Mesendoderm (in vitro differentiated cells): ENCODE measurements at regions not wholly inside any gene's neighbourhood (a gene's known extent, or its start where the extent isn't known, plus 50 kb on each side); places are given as distances from the start of the nearest gene placed in this dataset.
A peak's percentile ranks its signal among the peaks of the same experiment; 100 is the strongest.

Source experiments
- DNase-seq: peaks from one replicate; pipeline ENCODE4 v3.0.0; 2013
- H2AK5ac ChIP-seq: 2 replicates; pipeline ENCODE4 v1.6.1; 2013; ENCODE audit warnings: low read length, inconsistent platforms
- H2BK120ac ChIP-seq: 2 replicates; pipeline ENCODE4 v1.6.1; 2013; ENCODE audit warnings: low read depth, mild to moderate bottlenecking, low read length, moderate library complexity, mixed read lengths
- H2BK15ac ChIP-seq: replicated peaks from 2 replicates; pipeline ENCODE4 v1.6.1; 2013; ENCODE audit warnings: low read depth, mild to moderate bottlenecking, moderate library complexity
- H2BK5ac ChIP-seq: 2 replicates; pipeline ENCODE4 v1.6.1; 2013; ENCODE audit warnings: low read length, inconsistent platforms
- H3K18ac ChIP-seq: 2 replicates; pipeline ENCODE4 v1.6.1; 2013; ENCODE audit warnings: mild to moderate bottlenecking, low read length, mixed read lengths
- H3K23ac ChIP-seq: one replicate; pipeline ENCODE4 v1.6.1; 2013; ENCODE audit warnings: low read length
- H3K27ac ChIP-seq: 2 replicates; pipeline ENCODE4 v1.5.1; 2013; ENCODE audit warnings: low read depth, mild to moderate bottlenecking, inconsistent platforms, low read length, moderate library complexity
- H3K27me3 ChIP-seq: 2 replicates; pipeline ENCODE4 v1.6.1; 2013; ENCODE audit warnings: low read length, control low read depth, mild to moderate bottlenecking, inconsistent platforms; ENCODE audit not compliant: insufficient read depth, poor library complexity
- H3K36me3 ChIP-seq: 2 replicates; pipeline ENCODE4 v1.6.1; 2013; ENCODE audit warnings: low read length, inconsistent platforms; ENCODE audit not compliant: control insufficient read depth, insufficient read depth
- H3K4ac ChIP-seq: one replicate; pipeline ENCODE4 v1.6.1; 2013; ENCODE audit warnings: low read depth, mild to moderate bottlenecking, low read length, moderate library complexity
- H3K4me1 ChIP-seq: 2 replicates; pipeline ENCODE4 v1.6.1; 2013; ENCODE audit warnings: low read depth, low read length, inconsistent platforms; ENCODE audit not compliant: control insufficient read depth
- H3K4me2 ChIP-seq: 2 replicates; pipeline ENCODE4 v1.6.1; 2013; ENCODE audit warnings: low read length
- H3K4me3 ChIP-seq: 2 replicates; pipeline ENCODE4 v1.5.1; 2013; ENCODE audit warnings: mild to moderate bottlenecking, low read length
- H3K56ac ChIP-seq: one replicate; pipeline ENCODE4 v1.6.1; 2013; ENCODE audit warnings: low read length
- H3K79me1 ChIP-seq: 2 replicates; pipeline ENCODE4 v1.6.1; 2013; ENCODE audit warnings: low read length, inconsistent platforms
- H3K79me2 ChIP-seq: 2 replicates; pipeline ENCODE4 v1.6.1; 2013; ENCODE audit warnings: mild to moderate bottlenecking, low read length; ENCODE audit not compliant: control insufficient read depth, insufficient read depth
- H3K9ac ChIP-seq: 2 replicates; pipeline ENCODE4 v1.6.1; 2013; ENCODE audit warnings: low read length, inconsistent platforms
- H4K5ac ChIP-seq: one replicate; pipeline ENCODE4 v1.6.1; 2013; ENCODE audit warnings: low read length
- H4K8ac ChIP-seq: one replicate; pipeline ENCODE4 v1.6.1; 2013; ENCODE audit warnings: low read depth, mild to moderate bottlenecking, control low read depth, low read length, moderate library complexity
- WGBS: extraction: QIAGEN DNeasy Blood & Tissue Kit; methylation state at CpG from one replicate; pipeline ENCODE4 v1.1.7; 2013; ENCODE audit warnings: low lambda C conversion rate, missing lambda C conversion rate; ENCODE audit not compliant: insufficient coverage; ENCODE audit errors: extremely low coverage; 5-methylcytosine and 5-hydroxymethylcytosine counted together

- H3K27me3 ChIP-seq = no peaks in the 10 kb centered on the region
- H3K36me3 ChIP-seq = no peaks in the 10 kb centered on the region
- H3K4me2 ChIP-seq = no peak overlapping the region
- no peak overlapping the region for H2BK120ac ChIP-seq
- no peak overlapping the region for H3K18ac ChIP-seq
- H3K27ac ChIP-seq = no peak overlapping the region
- H3K79me1 ChIP-seq = no peaks in the 10 kb centered on the region
- DNase-seq = peak; percentile 91
- H3K4me3 ChIP-seq = no peak overlapping the region
- no peak overlapping the region for H2BK15ac ChIP-seq
- H3K4me1 ChIP-seq = no peaks in the 10 kb centered on the region
- no CpG with 5 or more reads among the region's 1 CpG for WGBS
- no peak overlapping the region for H3K56ac ChIP-seq
- H2AK5ac ChIP-seq = no peak overlapping the region
- H3K4ac ChIP-seq = no peak overlapping the region
- H3K9ac ChIP-seq = no peak overlapping the region
- no peak overlapping the region for H4K8ac ChIP-seq
- no peak overlapping the region for H3K23ac ChIP-seq
- no peaks in the 10 kb centered on the region for H3K79me2 ChIP-seq
- no peak overlapping the region for H2BK5ac ChIP-seq
- no peak overlapping the region for H4K5ac ChIP-seq
Measured at GRCh38 chr4:34676400-34676799, 1567.9 kb downstream of the ARAP2 start.

GRCh38 chr4:34678431-34678830, 1565.9 kb downstream of the ARAP2 start:
- H3K79me1 ChIP-seq = no peaks in the 10 kb centered on the region

GRCh38 chr4:34679228-34679627, 1565.1 kb downstream of the ARAP2 start:
- Histone ChIP-seq H3K4me2 (no peak overlapping the region), H3K4ac (no peak overlapping the region), H4K5ac (no peak overlapping the region), H2BK120ac (no peak overlapping the region), H3K79me2 (no peaks in the 10 kb centered on the region), H3K4me3 (no peak overlapping the region), H2BK15ac (no peak overlapping the region), H3K23ac (no peak overlapping the region), H2AK5ac (no peak overlapping the region), H4K8ac (no peak overlapping the region), H3K56ac (no peak overlapping the region), H3K79me1 (no peaks in the 10 kb centered on the region), H3K18ac (no peak overlapping the region), H3K4me1 (no peaks in the 10 kb centered on the region), H2BK5ac (no peak overlapping the region), H3K9ac (no peak overlapping the region), H3K27ac (no peak overlapping the region), H3K27me3 (no peaks in the 10 kb centered on the region), H3K36me3 (no peaks in the 10 kb centered on the region)
- DNase-seq = no peak
- no CpG with 5 or more reads among the region's 7 CpGs for WGBS

More at GRCh38 chr4:34678431-34678830, 1565.9 kb downstream of the ARAP2 start:
- no peak overlapping the region for H2BK5ac ChIP-seq
- no peak overlapping the region for H3K4me2 ChIP-seq
- no peak overlapping the region for H3K4me3 ChIP-seq
- no peak overlapping the region for H3K18ac ChIP-seq
- no peak overlapping the region for H2AK5ac ChIP-seq
- H3K27me3 ChIP-seq = no peaks in the 10 kb centered on the region
- H3K9ac ChIP-seq = no peak overlapping the region
- no peaks in the 10 kb centered on the region for H3K4me1 ChIP-seq
- H3K56ac ChIP-seq = no peak overlapping the region
- WGBS = 100% methylated on average over 2 of the region's 3 CpGs
- H3K27ac ChIP-seq = no peak overlapping the region
- no peak overlapping the region for H2BK15ac ChIP-seq
- H3K36me3 ChIP-seq = no peaks in the 10 kb centered on the region
- H3K4ac ChIP-seq = no peak overlapping the region
- no peak overlapping the region for H2BK120ac ChIP-seq
- H4K5ac ChIP-seq = no peak overlapping the region
- no peak overlapping the region for H4K8ac ChIP-seq
- DNase-seq = no peak
- H3K23ac ChIP-seq = no peak overlapping the region
- no peaks in the 10 kb centered on the region for H3K79me2 ChIP-seq

GRCh38 chr4:34709564-34709963, 1534.8 kb downstream of the ARAP2 start:
- WGBS = no CpG with 5 or more reads among the region's 1 CpG
- Histone ChIP-seq H3K4me3 (no peak overlapping the region), H3K4me2 (no peak overlapping the region), H4K8ac (no peak overlapping the region), H3K18ac (no peak overlapping the region), H2BK5ac (no peak overlapping the region), H2BK15ac (no peak overlapping the region), H3K79me2 (no peaks in the 10 kb centered on the region), H3K23ac (no peak overlapping the region), H4K5ac (no peak overlapping the region), H3K4ac (no peak overlapping the region), H3K79me1 (no peaks in the 10 kb centered on the region), H3K56ac (no peak overlapping the region), H3K9ac (no peak overlapping the region), H3K4me1 (no peaks in the 10 kb centered on the region), H2AK5ac (no peak overlapping the region), H3K27me3 (no peaks in the 10 kb centered on the region), H3K36me3 (no peaks in the 10 kb centered on the region), H3K27ac (no peak overlapping the region), H2BK120ac (no peak overlapping the region)
- no peak for DNase-seq

- no CpG with 5 or more reads among the region's 5 CpGs for WGBS
- H3K79me2 ChIP-seq = no peaks in the 10 kb centered on the region
- no peak overlapping the region for H3K4me2 ChIP-seq
- no peak overlapping the region for H3K23ac ChIP-seq
- H3K79me1 ChIP-seq = no peaks in the 10 kb centered on the region
- no peak overlapping the region for H3K4ac ChIP-seq
- H3K4me3 ChIP-seq = no peak overlapping the region
- no peak overlapping the region for H3K56ac ChIP-seq
- no peak overlapping the region for H3K18ac ChIP-seq
- H2BK120ac ChIP-seq = no peak overlapping the region
- H2BK5ac ChIP-seq = no peak overlapping the region
- no peaks in the 10 kb centered on the region for H3K36me3 ChIP-seq
- no peak for DNase-seq
- no peak overlapping the region for H3K9ac ChIP-seq
- no peaks in the 10 kb centered on the region for H3K4me1 ChIP-seq
- H2BK15ac ChIP-seq = no peak overlapping the region
- no peaks in the 10 kb centered on the region for H3K27me3 ChIP-seq
- no peak overlapping the region for H3K27ac ChIP-seq
- no peak overlapping the region for H4K5ac ChIP-seq
- H2AK5ac ChIP-seq = no peak overlapping the region
- H4K8ac ChIP-seq = no peak overlapping the region
Measured at GRCh38 chr4:34718576-34719245, 1525.6 kb downstream of the ARAP2 start.

- no peaks in the 10 kb centered on the region for H3K27me3 ChIP-seq
- H3K4me2 ChIP-seq = no peak overlapping the region
- WGBS = no CpG with 5 or more reads among the region's 1 CpG
- H2BK5ac ChIP-seq = no peak overlapping the region
- no peak overlapping the region for H3K56ac ChIP-seq
- no peak overlapping the region for H3K27ac ChIP-seq
- no peak overlapping the region for H2AK5ac ChIP-seq
- H3K4ac ChIP-seq = no peak overlapping the region
- H3K4me3 ChIP-seq = no peak overlapping the region
- peak; percentile 60 for DNase-seq
- H3K79me2 ChIP-seq = no peaks in the 10 kb centered on the region
- H3K79me1 ChIP-seq = no peaks in the 10 kb centered on the region
- no peak overlapping the region for H4K5ac ChIP-seq
- H3K36me3 ChIP-seq = no peaks in the 10 kb centered on the region
- H3K18ac ChIP-seq = no peak overlapping the region
- no peaks in the 10 kb centered on the region for H3K4me1 ChIP-seq
- no peak overlapping the region for H2BK120ac ChIP-seq
- no peak overlapping the region for H4K8ac ChIP-seq
- H3K23ac ChIP-seq = no peak overlapping the region
- no peak overlapping the region for H3K9ac ChIP-seq
- no peak overlapping the region for H2BK15ac ChIP-seq
Measured at GRCh38 chr4:34720571-34720970, 1523.7 kb downstream of the ARAP2 start.
